A549 (cell line): ENCODE measurements at regions not wholly inside any gene's neighbourhood (a gene's known extent, or its start where the extent isn't known, plus 50 kb on each side); places are given as distances from the start of the nearest gene placed in this dataset.
"Not testable (repeated sequence)": the region's sequence is repeated elsewhere in the genome, so short reads cannot be mapped to it uniquely, and the experiment has no call there.

Source experiments
- ATAC-seq, 2 experiments: fragments of 200-7000 bp in 1 of 2; fragments of >200 bp in 1 of 2; cut with Nextera tagmentation in 1 of 2; cut with Tn5 transposase in 1 of 2; 3 replicates each; pipeline versions ENCODE4 v1.8.0 to v1.9.1; 2018 to 2020; ENCODE audit warnings: mild to moderate bottlenecking in 1 of 2, moderate library complexity in 1 of 2
- CTCF ChIA-PET: fragments of 300-600 bp; sonication (Branson Sonifier 250); formaldehyde crosslinking; extraction: SDS; loops from one replicate; lab custom pipeline; 2021; ENCODE audit warnings: antibody characterized with exemption, inconsistent platforms; lab: Yijun Ruan, JAX
- POLR2A ChIA-PET: fragments of 350-600 bp; formaldehyde crosslinking; extraction: SDS; loops from one replicate; lab custom pipeline; 2021; ENCODE audit warnings: antibody characterized with exemption, inconsistent platforms; lab: Yijun Ruan, JAX
- DNase-seq, 2 experiments: peaks; one replicate each; pipeline versions ENCODE4 v3.0.0 to v3.0.0-alpha.2; 2011 to 2016; ENCODE audit warnings: low read depth in 1 of 2, low spot score in 1 of 2
- FAIRE-seq: peaks from 2 replicates; lab custom pipeline; 2011; peaks lifted over from hg19 to GRCh38; lab: Jason Lieb, UNC
- H3K27ac ChIP-seq, 2 experiments: fragments of >200 bp; sonication (Bioruptor Twin); formaldehyde crosslinking; 3 replicates each; pipeline ENCODE4 v1.5.1; 2016 to 2017
- H3K4me1 ChIP-seq: fragments of >200 bp; sonication (Bioruptor Twin); formaldehyde crosslinking; 3 replicates; pipeline ENCODE4 v1.6.1; 2016
- H3K4me2 ChIP-seq: fragments of >200 bp; sonication (Bioruptor Twin); formaldehyde crosslinking; 3 replicates; pipeline ENCODE4 v1.6.1; 2016
- H3K4me3 ChIP-seq: fragments of >200 bp; sonication (Bioruptor Twin); formaldehyde crosslinking; 3 replicates; pipeline ENCODE4 v1.5.1; 2016
- H3K9me3 ChIP-seq: fragments of >200 bp; sonication (Bioruptor Twin); formaldehyde crosslinking; 3 replicates; pipeline ENCODE4 v1.6.1; 2016
- BHLHE40 ChIP-seq: IDR thresholded peaks from 2 replicates; pipeline ENCODE4 v1.6.1; 2012; ENCODE audit warnings: low read depth, low read length, inconsistent platforms
- CBX2 ChIP-seq: fragments of 200-600 bp; sonication (generic); IDR thresholded peaks from 2 replicates; pipeline ENCODE4 v1.6.1; 2016; ENCODE audit warnings: low read depth, mild to moderate bottlenecking, borderline replicate concordance
- CEBPB ChIP-seq, 2 experiments: fragments of >200 bp in 1 of 2; sonication (Bioruptor Twin) in 1 of 2; formaldehyde crosslinking in 1 of 2; IDR thresholded peaks; 2 replicates each; pipeline ENCODE4 v1.6.1; 2012 to 2016
- CHD4 ChIP-seq: fragments of 200-600 bp; sonication (generic); IDR thresholded peaks from 2 replicates; pipeline ENCODE4 v1.6.1; 2016; ENCODE audit warnings: antibody characterized with exemption, mild to moderate bottlenecking, borderline replicate concordance
- FOXS1 ChIP-seq: fragments of 250-450 bp; sonication (Bioruptor Pico); IDR thresholded peaks from 2 replicates; pipeline ENCODE4 v1.5.0; 2020; ENCODE audit warnings: mild to moderate bottlenecking, moderate library complexity
- JUN ChIP-seq, 2 experiments: fragments of >200 bp; sonication (Bioruptor Twin); formaldehyde crosslinking; IDR thresholded peaks; 2 replicates in 1 of 2; 3 replicates in 1 of 2; pipeline ENCODE4 v1.6.1; 2016 to 2017
- JUNB ChIP-seq: fragments of >200 bp; sonication (Bioruptor Twin); formaldehyde crosslinking; IDR thresholded peaks from 2 replicates; pipeline ENCODE4 v1.6.1; 2016
- NPAS2 ChIP-seq: fragments of 250-450 bp; sonication (Bioruptor Pico); IDR thresholded peaks from 2 replicates; pipeline ENCODE4 v1.8.0; 2022; ENCODE audit warnings: mild to moderate bottlenecking, moderate library complexity, borderline replicate concordance
- NR3C1 ChIP-seq: fragments of >200 bp; sonication (Bioruptor Twin); formaldehyde crosslinking; IDR thresholded peaks from 3 replicates; pipeline ENCODE4 v1.6.1; 2017
- PHF8 ChIP-seq: fragments of 200-600 bp; sonication (generic); IDR thresholded peaks from 2 replicates; pipeline ENCODE4 v1.6.1; 2016; ENCODE audit warnings: low read depth, mild to moderate bottlenecking, antibody characterized with exemption, moderate library complexity, borderline replicate concordance
- POLR2A ChIP-seq: IDR thresholded peaks from 2 replicates; pipeline ENCODE4 v1.6.1; 2012; ENCODE audit warnings: mild to moderate bottlenecking, low read length
- POLR2AphosphoS2 ChIP-seq: conservative IDR thresholded peaks from 2 replicates; pipeline ENCODE4 v1.6.1; 2012; ENCODE audit warnings: low read length, improper control_type of control experiment, inconsistent platforms
- RCOR1 ChIP-seq: fragments of 150-350 bp; IDR thresholded peaks from 2 replicates; pipeline ENCODE4 v1.6.1; 2014; ENCODE audit warnings: antibody characterized with exemption, low read length, low read depth
- RFX5 ChIP-seq: fragments of 450-650 bp; IDR thresholded peaks from 2 replicates; pipeline ENCODE4 v1.7.1; 2014; ENCODE audit warnings: antibody characterized with exemption, mild to moderate bottlenecking, moderate library complexity
- TP53 ChIP-seq: fragments of 250-450 bp; sonication (Bioruptor Pico); IDR thresholded peaks from 2 replicates; pipeline ENCODE4 v1.5.0; 2021; ENCODE audit warnings: mild to moderate bottlenecking, moderate library complexity
- ZSCAN20 ChIP-seq: fragments of 250-450 bp; sonication (Bioruptor Pico); IDR thresholded peaks from 2 replicates; pipeline ENCODE4 v1.8.0; 2022; ENCODE audit warnings: mild to moderate bottlenecking, moderate library complexity
- WGBS: methylation state at CpG from one replicate; pipeline ENCODE4 v1.1.6; 2017; ENCODE audit errors: missing lambda C conversion rate; 5-methylcytosine and 5-hydroxymethylcytosine counted together
- TF ChIP-seq, protein P1 (sequence below): fragments of 450-650 bp; IDR thresholded peaks from 2 replicates; pipeline ENCODE4 v1.6.1; 2014; ENCODE audit warnings: antibody characterized with exemption
- TF ChIP-seq, protein P2 (sequence below): fragments of 200-600 bp; sonication (generic); IDR thresholded peaks from 2 replicates; pipeline ENCODE4 v1.6.1; 2016; ENCODE audit warnings: antibody characterized with exemption, mild to moderate bottlenecking, moderate library complexity
- TF ChIP-seq, protein P3 (sequence below): fragments of 250-450 bp; sonication (Bioruptor Pico); IDR thresholded peaks from 2 replicates; pipeline ENCODE4 v1.5.0; 2021; ENCODE audit warnings: mild to moderate bottlenecking, moderate library complexity, borderline replicate concordance
- TF ChIP-seq, protein P4 (sequence below): fragments of >200 bp; sonication (Bioruptor Twin); formaldehyde crosslinking; IDR thresholded peaks from 3 replicates; pipeline ENCODE4 v1.5.1; 2016

DNA sequence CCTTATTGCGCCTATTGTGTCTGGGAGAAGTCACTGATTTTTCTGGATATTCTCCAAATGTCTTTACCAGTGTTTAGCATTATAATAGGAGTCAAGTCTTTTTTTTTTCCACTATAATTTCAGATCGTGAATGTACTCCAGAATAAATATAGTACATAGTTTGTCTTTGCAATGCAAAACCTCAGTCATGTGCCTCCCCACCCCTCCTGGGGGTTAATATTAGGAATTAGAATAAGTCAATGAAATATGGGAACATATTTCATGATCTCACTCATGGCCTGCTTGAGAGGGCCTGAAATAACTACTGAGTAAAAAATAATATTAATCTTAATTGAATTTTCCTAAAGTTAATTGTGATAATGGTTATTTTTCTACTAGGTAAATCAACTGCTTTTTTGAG, 79.0 kb upstream of the TMEM170B start:
- TF ChIP-seq BHLHE40 (no peak), ZSCAN20 (no peak), POLR2AphosphoS2 (no peak), NPAS2 (CRISPR knock-in tag) (no peak), TP53 (CRISPR knock-in tag) (no peak), JUNB (no peak), CHD4 (no peak)
- TF ChIP-seq, protein P1, sequence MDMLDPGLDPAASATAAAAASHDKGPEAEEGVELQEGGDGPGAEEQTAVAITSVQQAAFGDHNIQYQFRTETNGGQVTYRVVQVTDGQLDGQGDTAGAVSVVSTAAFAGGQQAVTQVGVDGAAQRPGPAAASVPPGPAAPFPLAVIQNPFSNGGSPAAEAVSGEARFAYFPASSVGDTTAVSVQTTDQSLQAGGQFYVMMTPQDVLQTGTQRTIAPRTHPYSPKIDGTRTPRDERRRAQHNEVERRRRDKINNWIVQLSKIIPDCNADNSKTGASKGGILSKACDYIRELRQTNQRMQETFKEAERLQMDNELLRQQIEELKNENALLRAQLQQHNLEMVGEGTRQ = no peak
- Histone ChIP-seq H3K4me3 (no peak overlapping the region), H3K4me1 (no peaks in the 10 kb centered on the region), H3K27ac (no peak overlapping the region), H3K9me3 (no peaks in the 10 kb centered on the region), H3K4me2 (no peak overlapping the region)
- no peak for DNase-seq
- CTCF ChIA-PET = no interaction called here
- ATAC-seq = no peak
- no peak for FAIRE-seq
- WGBS = 76% methylated on average over 2 of the region's 2 CpGs
- POLR2A ChIA-PET = no interaction called here

DNA sequence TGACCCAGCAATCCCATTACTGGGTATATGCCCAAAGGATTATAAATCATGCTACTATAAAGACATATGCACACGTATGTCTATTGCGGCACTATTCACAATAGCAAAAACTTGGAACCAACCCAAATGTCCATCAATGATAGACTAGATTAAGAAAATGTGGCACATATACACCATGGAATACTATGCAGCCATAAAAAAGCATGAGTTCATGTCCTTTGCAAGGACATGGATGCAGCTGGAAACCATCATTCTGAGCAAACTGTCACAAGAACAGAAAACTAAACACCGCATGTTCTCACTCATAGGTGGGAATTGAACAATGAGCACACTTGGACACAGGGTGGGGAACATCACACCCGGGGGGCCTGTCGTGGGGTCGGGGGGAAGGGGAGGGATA, 80.1 kb upstream of the TMEM170B start:
- POLR2A ChIA-PET, DNase-seq, ATAC-seq, H3K9me3 ChIP-seq, H3K4me3 ChIP-seq, H3K4me2 ChIP-seq, FAIRE-seq, H3K27ac ChIP-seq, CTCF ChIA-PET, H3K4me1 ChIP-seq: not testable (repeated sequence)
- WGBS = 88% methylated on average over 3 of the region's 6 CpGs

DNA sequence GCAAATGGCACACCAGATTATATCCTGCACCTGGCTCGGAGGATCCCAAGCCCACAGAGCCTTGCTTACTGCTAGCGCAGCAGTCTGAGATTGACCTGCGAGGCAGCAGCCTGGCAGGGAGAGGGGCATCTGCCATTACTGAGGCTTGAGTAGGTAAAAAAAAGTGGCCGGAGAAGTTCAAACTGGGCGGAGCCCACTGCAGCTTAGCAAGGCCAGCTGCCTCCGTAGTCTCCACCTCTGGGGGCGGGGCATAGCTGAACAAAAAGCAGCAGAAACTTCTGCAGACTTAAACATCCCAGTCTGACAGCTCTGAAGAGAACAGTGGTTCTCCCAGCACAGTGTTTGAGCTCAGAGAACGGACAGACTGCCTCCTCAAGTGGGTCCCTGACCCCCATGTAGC, 85.4 kb upstream of the TMEM170B start:
- WGBS = 81% methylated on average over 8 of the region's 8 CpGs
- DNase-seq, H3K4me2 ChIP-seq, FAIRE-seq, POLR2A ChIA-PET, H3K27ac ChIP-seq, H3K9me3 ChIP-seq, ATAC-seq, H3K4me1 ChIP-seq, H3K4me3 ChIP-seq: not testable (repeated sequence)
- CTCF ChIA-PET = interaction anchor here (0.7 to 0.8 kb wide), 3 partner anchors 33 to 44 kb away, joined by 3 read pairs; no protein-coding TSS in a partner anchor

DNA sequence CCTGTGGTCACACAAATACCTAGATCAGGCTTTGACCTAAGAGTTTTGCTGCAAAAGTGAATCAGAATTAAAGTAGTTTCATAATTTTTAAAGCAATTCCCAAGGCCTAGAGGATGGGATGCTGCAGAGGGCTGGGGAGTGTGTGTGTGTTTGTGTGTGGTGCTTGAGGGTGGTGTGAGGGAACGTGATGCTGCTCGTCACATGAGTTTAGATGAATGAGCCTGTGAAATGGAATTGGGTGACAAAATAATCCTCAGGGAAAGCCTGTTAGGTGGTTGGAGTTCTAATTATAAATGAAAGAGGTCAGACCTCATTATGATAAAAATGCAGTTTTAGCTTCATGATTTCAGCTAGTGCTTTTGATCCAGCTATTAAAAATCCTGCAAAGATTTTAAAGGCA, 87.5 kb upstream of the TMEM170B start:
- H3K27ac ChIP-seq = no peak overlapping the region
- no peak for DNase-seq
- ATAC-seq = no peak
- 96% methylated on average over 2 of the region's 2 CpGs for WGBS
- no peaks in the 10 kb centered on the region for H3K9me3 ChIP-seq
- TF ChIP-seq BHLHE40 = no peak
- TF ChIP-seq, protein P2, sequence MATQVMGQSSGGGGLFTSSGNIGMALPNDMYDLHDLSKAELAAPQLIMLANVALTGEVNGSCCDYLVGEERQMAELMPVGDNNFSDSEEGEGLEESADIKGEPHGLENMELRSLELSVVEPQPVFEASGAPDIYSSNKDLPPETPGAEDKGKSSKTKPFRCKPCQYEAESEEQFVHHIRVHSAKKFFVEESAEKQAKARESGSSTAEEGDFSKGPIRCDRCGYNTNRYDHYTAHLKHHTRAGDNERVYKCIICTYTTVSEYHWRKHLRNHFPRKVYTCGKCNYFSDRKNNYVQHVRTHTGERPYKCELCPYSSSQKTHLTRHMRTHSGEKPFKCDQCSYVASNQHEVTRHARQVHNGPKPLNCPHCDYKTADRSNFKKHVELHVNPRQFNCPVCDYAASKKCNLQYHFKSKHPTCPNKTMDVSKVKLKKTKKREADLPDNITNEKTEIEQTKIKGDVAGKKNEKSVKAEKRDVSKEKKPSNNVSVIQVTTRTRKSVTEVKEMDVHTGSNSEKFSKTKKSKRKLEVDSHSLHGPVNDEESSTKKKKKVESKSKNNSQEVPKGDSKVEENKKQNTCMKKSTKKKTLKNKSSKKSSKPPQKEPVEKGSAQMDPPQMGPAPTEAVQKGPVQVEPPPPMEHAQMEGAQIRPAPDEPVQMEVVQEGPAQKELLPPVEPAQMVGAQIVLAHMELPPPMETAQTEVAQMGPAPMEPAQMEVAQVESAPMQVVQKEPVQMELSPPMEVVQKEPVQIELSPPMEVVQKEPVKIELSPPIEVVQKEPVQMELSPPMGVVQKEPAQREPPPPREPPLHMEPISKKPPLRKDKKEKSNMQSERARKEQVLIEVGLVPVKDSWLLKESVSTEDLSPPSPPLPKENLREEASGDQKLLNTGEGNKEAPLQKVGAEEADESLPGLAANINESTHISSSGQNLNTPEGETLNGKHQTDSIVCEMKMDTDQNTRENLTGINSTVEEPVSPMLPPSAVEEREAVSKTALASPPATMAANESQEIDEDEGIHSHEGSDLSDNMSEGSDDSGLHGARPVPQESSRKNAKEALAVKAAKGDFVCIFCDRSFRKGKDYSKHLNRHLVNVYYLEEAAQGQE = no peak
- no peak overlapping the region for H3K4me3 ChIP-seq
- FAIRE-seq = no peak
- ChIA-PET POLR2A (no interaction called here), CTCF (no interaction called here)
- no peaks in the 10 kb centered on the region for H3K4me1 ChIP-seq
- no peak overlapping the region for H3K4me2 ChIP-seq

DNA sequence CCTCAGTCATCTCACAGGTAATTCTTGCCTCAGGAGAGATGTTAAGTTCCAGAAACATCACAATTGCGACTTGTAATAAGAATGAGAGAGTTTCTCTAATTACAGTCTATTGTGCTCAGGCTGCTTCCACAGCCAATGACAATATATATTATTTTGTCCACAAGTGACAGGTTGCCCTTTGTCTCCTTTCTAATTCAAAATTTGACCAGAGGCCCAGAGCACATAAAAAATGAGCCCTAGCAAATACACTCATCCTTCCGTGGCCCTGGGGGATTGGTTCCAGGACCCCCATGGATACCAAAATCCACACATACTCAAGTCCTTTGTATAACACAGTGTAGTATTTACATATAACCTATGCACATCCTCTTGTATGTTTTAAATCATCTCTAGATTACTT, 88.1 kb upstream of the TMEM170B start:
- POLR2A ChIA-PET = no interaction called here
- Histone ChIP-seq H3K27ac (no peak overlapping the region), H3K4me3 (no peak overlapping the region), H3K9me3 (no peaks in the 10 kb centered on the region), H3K4me2 (no peak overlapping the region), H3K4me1 (no peaks in the 10 kb centered on the region)
- ATAC-seq (no peak), FAIRE-seq (no peak), DNase-seq (no peak)
- CTCF ChIA-PET = no interaction called here
- 81% methylated on average over 2 of the region's 2 CpGs for WGBS
- TF ChIP-seq CBX2 = no peak
- no peak for TF ChIP-seq FOXS1 (CRISPR knock-in tag)
- TF ChIP-seq POLR2A = no peak
- no peak for TF ChIP-seq ZSCAN20
- no peak for TF ChIP-seq RCOR1
- no peak for TF ChIP-seq JUN (IDR thresholded peaks at IDR 0.05)
- TF ChIP-seq, protein P3, sequence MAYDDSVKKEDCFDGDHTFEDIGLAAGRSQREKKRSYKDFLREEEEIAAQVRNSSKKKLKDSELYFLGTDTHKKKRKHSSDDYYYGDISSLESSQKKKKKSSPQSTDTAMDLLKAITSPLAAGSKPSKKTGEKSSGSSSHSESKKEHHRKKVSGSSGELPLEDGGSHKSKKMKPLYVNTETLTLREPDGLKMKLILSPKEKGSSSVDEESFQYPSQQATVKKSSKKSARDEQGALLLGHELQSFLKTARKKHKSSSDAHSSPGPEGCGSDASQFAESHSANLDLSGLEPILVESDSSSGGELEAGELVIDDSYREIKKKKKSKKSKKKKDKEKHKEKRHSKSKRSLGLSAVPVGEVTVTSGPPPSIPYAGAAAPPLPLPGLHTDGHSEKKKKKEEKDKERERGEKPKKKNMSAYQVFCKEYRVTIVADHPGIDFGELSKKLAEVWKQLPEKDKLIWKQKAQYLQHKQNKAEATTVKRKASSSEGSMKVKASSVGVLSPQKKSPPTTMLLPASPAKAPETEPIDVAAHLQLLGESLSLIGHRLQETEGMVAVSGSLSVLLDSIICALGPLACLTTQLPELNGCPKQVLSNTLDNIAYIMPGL (CRISPR knock-in tag) = no peak
- no peak for TF ChIP-seq PHF8
- no peak for TF ChIP-seq CEBPB (IDR thresholded peaks at IDR 0.05)
- TF ChIP-seq RFX5 = no peak
- TF ChIP-seq, protein P4, sequence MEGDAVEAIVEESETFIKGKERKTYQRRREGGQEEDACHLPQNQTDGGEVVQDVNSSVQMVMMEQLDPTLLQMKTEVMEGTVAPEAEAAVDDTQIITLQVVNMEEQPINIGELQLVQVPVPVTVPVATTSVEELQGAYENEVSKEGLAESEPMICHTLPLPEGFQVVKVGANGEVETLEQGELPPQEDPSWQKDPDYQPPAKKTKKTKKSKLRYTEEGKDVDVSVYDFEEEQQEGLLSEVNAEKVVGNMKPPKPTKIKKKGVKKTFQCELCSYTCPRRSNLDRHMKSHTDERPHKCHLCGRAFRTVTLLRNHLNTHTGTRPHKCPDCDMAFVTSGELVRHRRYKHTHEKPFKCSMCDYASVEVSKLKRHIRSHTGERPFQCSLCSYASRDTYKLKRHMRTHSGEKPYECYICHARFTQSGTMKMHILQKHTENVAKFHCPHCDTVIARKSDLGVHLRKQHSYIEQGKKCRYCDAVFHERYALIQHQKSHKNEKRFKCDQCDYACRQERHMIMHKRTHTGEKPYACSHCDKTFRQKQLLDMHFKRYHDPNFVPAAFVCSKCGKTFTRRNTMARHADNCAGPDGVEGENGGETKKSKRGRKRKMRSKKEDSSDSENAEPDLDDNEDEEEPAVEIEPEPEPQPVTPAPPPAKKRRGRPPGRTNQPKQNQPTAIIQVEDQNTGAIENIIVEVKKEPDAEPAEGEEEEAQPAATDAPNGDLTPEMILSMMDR = no peak
- TF ChIP-seq NR3C1 = no peak
